K562 (cell line): ENCODE measurements at regions not wholly inside any gene's neighbourhood (a gene's known extent, or its start where the extent isn't known, plus 50 kb on each side); places are given as distances from the start of the nearest gene placed in this dataset.

Source experiments
- ATAC-seq: fragments of 200-7000 bp; cut with Tn5 transposase; 3 replicates; pipeline ENCODE4 v1.9.1; 2020; ENCODE audit warnings: moderate library complexity
- BruUV-seq: library from RNA; stranded (reverse); fragments of 400-500 nt; replicated peaks from 2 replicates; lab custom pipeline; 2021; lab: Mats Ljungman, UMichigan
- CTCF ChIA-PET: fragments of 300-600 bp; formaldehyde crosslinking; extraction: SDS; loops from one replicate; lab custom pipeline; 2021; ENCODE audit warnings: low intra/inter-chr PET ratio; lab: Yijun Ruan, JAX
- POLR2A ChIA-PET: fragments of 300-600, 350-650 bp; sonication (Branson Sonifier 250); formaldehyde crosslinking; extraction: SDS; loops from one replicate; lab custom pipeline; 2021; ENCODE audit warnings: antibody characterized with exemption, inconsistent platforms; lab: Yijun Ruan, JAX
- DNase-seq, 4 experiments: peaks; one replicate each; pipeline versions ENCODE4 v3.0.0 to v3.0.0-alpha.2; 2011 to 2018; ENCODE audit warnings: low spot score in 3 of 4, mixed read lengths in 3 of 4; ENCODE audit errors: extremely low read depth in 1 of 4
- FAIRE-seq: peaks from 2 replicates; lab custom pipeline; 2011; peaks lifted over from hg19 to GRCh38; lab: Jason Lieb, UNC
- H2AFZ ChIP-seq: 2 replicates; pipeline ENCODE4 v1.6.0; 2011; ENCODE audit warnings: low read depth, low read length, control low read depth, inconsistent platforms
- H3K27ac ChIP-seq: fragments of 200-600 bp; 3 replicates; pipeline ENCODE4 v1.8.0; 2011; ENCODE audit warnings: low read depth, mild to moderate bottlenecking, control low read depth, inconsistent platforms, low read length, moderate library complexity, mixed read lengths; ENCODE audit errors: extremely low read depth
- H3K27me3 ChIP-seq, 2 experiments: fragments of 300-600 bp in 1 of 2; 2 replicates in 1 of 2; 3 replicates in 1 of 2; pipeline versions ENCODE4 v1.6.0 to v1.8.0; 2011; ENCODE audit warnings: inconsistent platforms in 2 of 2, low read length in 2 of 2, mild to moderate bottlenecking in 1 of 2, mixed read lengths in 1 of 2, moderate library complexity in 1 of 2; ENCODE audit not compliant: control insufficient read depth in 2 of 2, insufficient read depth in 2 of 2
- H3K36me3 ChIP-seq: fragments of 300-600 bp; 3 replicates; pipeline ENCODE4 v1.8.0; 2011; ENCODE audit warnings: mild to moderate bottlenecking, low read length, inconsistent platforms; ENCODE audit not compliant: control insufficient read depth, insufficient read depth
- H3K4me1 ChIP-seq, 2 experiments: fragments of 200-600 bp in 1 of 2; replicated peaks in 1 of 2; 2 replicates in 1 of 2; 3 replicates in 1 of 2; pipeline versions ENCODE4 v1.5.1 to v1.8.0; 2011; ENCODE audit warnings: inconsistent platforms in 2 of 2, low read length in 2 of 2, mild to moderate bottlenecking in 1 of 2, mixed read lengths in 1 of 2, moderate library complexity in 1 of 2; ENCODE audit not compliant: control insufficient read depth in 2 of 2, insufficient read depth in 2 of 2
- H3K4me2 ChIP-seq: 2 replicates; pipeline ENCODE4 v1.6.1; 2011; ENCODE audit warnings: low read length, control low read depth, inconsistent platforms, mixed read lengths; ENCODE audit not compliant: insufficient read depth
- H3K4me3 ChIP-seq: fragments of 200-600 bp; sonication (generic), shearing (Covaris generic); 2 replicates; pipeline ENCODE4 v1.5.1; 2016; ENCODE audit warnings: control low read depth, inconsistent platforms
- H3K79me2 ChIP-seq: fragments of 200-600 bp; 3 replicates; pipeline ENCODE4 v1.8.0; 2011; ENCODE audit warnings: low read length, inconsistent platforms; ENCODE audit not compliant: control insufficient read depth, insufficient read depth
- H3K9ac ChIP-seq, 2 experiments: 2 replicates each; pipeline versions ENCODE4 v1.6.0 to v1.6.1; 2011; ENCODE audit warnings: low read depth in 2 of 2, low read length in 2 of 2, control low read depth in 1 of 2, inconsistent platforms in 1 of 2, mild to moderate bottlenecking in 1 of 2, mixed read lengths in 1 of 2; ENCODE audit not compliant: insufficient read depth in 1 of 2
- H3K9me1 ChIP-seq: one replicate; pipeline ENCODE4 v1.6.0; 2011; ENCODE audit warnings: inconsistent platforms, mild to moderate bottlenecking, low read length, moderate library complexity; ENCODE audit not compliant: control insufficient read depth, insufficient read depth
- H3K9me3 ChIP-seq: replicated peaks from 2 replicates; pipeline ENCODE4 v1.5.1; 2011; ENCODE audit warnings: low read depth, low read length, inconsistent platforms; ENCODE audit not compliant: control insufficient read depth, insufficient read depth
- H4K20me1 ChIP-seq: replicated peaks from 2 replicates; pipeline ENCODE4 v1.6.1; 2011; ENCODE audit warnings: low read length, inconsistent platforms, mixed read lengths; ENCODE audit not compliant: control insufficient read depth, insufficient read depth
- ARID3B ChIP-seq: fragments of 250-450 bp; sonication (Bioruptor Pico); IDR thresholded peaks from 2 replicates; pipeline ENCODE4 v1.4.0; 2020; ENCODE audit warnings: borderline replicate concordance
- CEBPG ChIP-seq, 3 experiments: fragments of 200-800 bp in 1 of 3; sonication (Bioruptor generic) in 1 of 3; sonication (generic) in 1 of 3; formaldehyde crosslinking in 1 of 3; IDR thresholded peaks in 2 of 3; conservative IDR thresholded peaks in 1 of 3; 2 replicates each; pipeline versions ENCODE4 v1.6.1 to v1.8.0; 2016 to 2022; ENCODE audit warnings: missing compliant biosample characterization in 2 of 3, missing genetic modification characterization in 2 of 3, mild to moderate bottlenecking in 1 of 3, missing genetic modification reagents in 1 of 3
- NONO ChIP-seq, 2 experiments: fragments of 200-400 bp in 1 of 2; fragments of 450-650 bp in 1 of 2; formaldehyde crosslinking in 1 of 2; IDR thresholded peaks; 2 replicates each; pipeline ENCODE4 v1.6.1; 2017; ENCODE audit warnings: low read depth in 2 of 2, mild to moderate bottlenecking in 2 of 2, moderate library complexity in 2 of 2, low read length in 1 of 2
- STAG1 ChIP-seq: sonication (generic); formaldehyde crosslinking; IDR thresholded peaks from 2 replicates; pipeline ENCODE4 v1.5.0; 2020; ENCODE audit warnings: missing genetic modification reagents, borderline replicate concordance
- WGBS: fragments of 100-300 bp; shearing (Covaris generic); methylation state at CpG from one replicate; pipeline ENCODE4 v1.1.6; 2016; ENCODE audit warnings: low coverage, mixed read lengths; ENCODE audit not compliant: insufficient coverage; ENCODE audit errors: missing lambda C conversion rate; 5-methylcytosine and 5-hydroxymethylcytosine counted together
- in situ Hi-C: fragments of 300-500 bp; cut with MboI; formaldehyde crosslinking; loops from 4 replicates; pipeline ENCODE4 v1.15.0; 2018; ENCODE audit warnings: inconsistent platforms, mixed read lengths
- intact Hi-C: fragments of 100-400 bp; cut with micrococcal nuclease; formaldehyde crosslinking; loops from 2 replicates; pipeline ENCODE4 v1.14.2; 2022

- no peaks in the 10 kb centered on the region for H3K27me3 ChIP-seq
- POLR2A ChIA-PET, result no interaction called here
Observed at GRCh38 chr6:144619966-144620365, 334.8 kb downstream of the UTRN start.

More at GRCh38 chr6:144619966-144620365, 334.8 kb downstream of the UTRN start:
- intact Hi-C loops, result no loop called here
- H3K4me3 ChIP-seq, result no peak overlapping the region
- H3K79me2 ChIP-seq, result no peaks in the 10 kb centered on the region
- no peak overlapping the region for H3K4me2 ChIP-seq
- DNase-seq (no peak), ATAC-seq (no peak), FAIRE-seq (no peak)
- WGBS, result 11% methylated on average over 2 of the region's 2 CpGs
- no peaks in the 10 kb centered on the region for H3K4me1 ChIP-seq
- CTCF ChIA-PET, result no interaction called here
- no peak overlapping the region for H3K9ac ChIP-seq
- BruUV-seq, result no TSS peak
- no peaks in the 10 kb centered on the region for H3K36me3 ChIP-seq
- H2AFZ ChIP-seq, result no peak overlapping the region
- H4K20me1 ChIP-seq, result no peaks in the 10 kb centered on the region
- TF ChIP-seq NONO (IDR thresholded peaks at IDR 0.05; ENCODE audit: low read depth in 2 of 2, low read length in 1 of 2), result no peak
- no peak for TF ChIP-seq CEBPG (CRISPR knock-in tag; IDR thresholded peaks at IDR 0.05)
- 0 out of 4 replicates have a peak, but pooled peaks of 1 of the 2 experiments have one; percentile 32 for TF ChIP-seq CEBPG (tag; conservative IDR thresholded peaks at IDR 0.05 in 1 of 2, IDR thresholded peaks at IDR 0.05 in 1 of 2)
- TF ChIP-seq STAG1 (CRISPR knock-in tag), result no peak
- TF ChIP-seq ARID3B (CRISPR knock-in tag), result no peak
- in situ Hi-C loops, result no loop called here
- H3K9me3 ChIP-seq, result no peaks in the 10 kb centered on the region
- H3K9me1 ChIP-seq, result no peaks in the 10 kb centered on the region
- no peak overlapping the region for H3K27ac ChIP-seq
